ENCODE measurements at regions not wholly inside any gene's neighbourhood (a gene's known extent, or its start where the extent isn't known, plus 50 kb on each side); places are given as distances from the start of the nearest gene placed in this dataset.
A peak's percentile ranks its signal among the peaks of the same experiment; 100 is the strongest.

DNA sequence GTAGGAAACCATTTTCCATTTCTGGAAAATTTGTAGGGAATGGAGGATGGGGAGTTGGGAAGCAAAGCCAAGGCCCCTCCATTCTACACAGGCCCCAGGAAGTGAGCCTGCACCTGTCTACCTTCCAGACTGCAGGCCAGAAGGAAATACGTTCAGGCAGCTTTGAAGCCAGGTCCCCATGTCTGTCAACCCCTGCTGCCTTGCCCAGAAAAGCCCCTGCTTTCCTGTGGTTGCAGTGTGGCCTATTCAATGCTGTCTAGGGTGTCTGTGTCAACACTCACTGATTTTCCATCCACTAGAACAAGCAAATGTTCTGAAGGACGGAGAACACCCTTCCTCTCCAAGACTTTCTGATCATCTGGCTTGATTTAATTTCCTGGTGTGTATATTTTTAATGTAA is 281.9 kb downstream of the TLE3 start:
- TF ChIP-seq POLR2A (IDR thresholded peaks at IDR 0.05; ENCODE audit: low read length) (no peak), GATA1 (IDR thresholded peaks at IDR 0.05; ENCODE audit: low read depth, low read length) (no peak)
- DNase-seq: no peak

DNA sequence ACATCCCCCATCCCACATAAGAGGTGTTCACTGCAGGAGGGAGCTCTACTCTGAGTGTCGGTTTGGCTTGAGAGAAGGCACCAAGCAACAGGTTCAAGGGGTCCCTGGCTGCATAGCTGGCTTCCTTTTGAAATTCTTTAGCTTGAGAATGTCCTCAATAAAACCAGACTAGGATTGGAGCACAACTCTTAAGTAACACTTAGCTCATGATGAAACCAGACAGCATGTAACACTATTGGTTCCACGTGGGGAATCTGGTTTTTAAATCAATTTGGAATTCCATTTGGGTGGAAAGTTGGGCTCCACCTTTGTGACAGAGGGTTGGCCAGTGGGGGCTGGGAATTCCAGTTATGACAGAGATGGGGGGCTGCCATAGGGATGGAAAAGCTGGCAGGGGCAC is 281.2 kb downstream of the TLE3 start:
- no peak for TF ChIP-seq POLR2A (IDR thresholded peaks at IDR 0.05; ENCODE audit: low read length)
- no peak for DNase-seq

DNA sequence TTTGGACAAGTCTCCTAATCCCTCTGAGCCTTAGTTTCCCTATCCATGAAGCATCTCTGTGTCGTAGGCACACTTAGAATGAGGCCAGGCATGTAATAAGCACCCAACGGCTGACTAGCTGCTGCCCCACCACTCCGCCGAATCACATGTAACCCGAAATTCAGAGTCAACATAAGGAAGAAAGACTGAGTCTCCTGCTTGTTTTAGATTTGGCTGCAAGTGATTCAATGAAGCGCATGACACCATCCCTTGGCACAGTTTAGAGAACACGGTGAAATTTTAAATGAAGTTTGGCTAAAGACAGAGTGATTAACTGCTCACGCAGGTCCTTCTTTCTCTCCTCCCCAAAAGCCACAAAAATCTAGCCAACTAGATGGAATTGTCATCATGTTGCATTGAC is 279.2 kb downstream of the TLE3 start:
- no peak for DNase-seq

DNA sequence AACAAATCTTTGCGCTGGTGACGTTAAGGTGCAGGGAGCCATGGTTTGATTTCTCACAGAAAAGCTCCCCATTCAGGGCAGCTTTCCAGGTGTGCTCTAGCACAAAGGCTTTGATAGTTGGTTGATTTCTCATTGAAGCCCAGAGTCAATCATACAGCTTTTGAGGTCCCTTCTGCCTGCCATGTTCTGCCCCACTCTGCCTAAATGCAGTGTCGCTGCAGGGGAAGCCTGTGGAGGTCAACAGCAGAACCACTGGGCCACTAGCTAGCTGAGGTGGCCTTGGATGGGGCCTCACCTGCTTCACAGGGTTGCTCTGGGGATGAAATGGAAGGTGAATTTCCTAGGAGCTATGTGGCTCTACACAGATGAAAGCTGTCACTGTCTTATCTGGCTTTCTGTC is 278.3 kb downstream of the TLE3 start:
- DNase-seq: no peak

More for the DNA sequence above, 279.2 kb downstream of the TLE3 start:
- TF ChIP-seq GATA1 (IDR thresholded peaks at IDR 0.05; ENCODE audit: low read depth, low read length) (no peak), POLR2A (IDR thresholded peaks at IDR 0.05; ENCODE audit: low read length) (no peak)

DNA sequence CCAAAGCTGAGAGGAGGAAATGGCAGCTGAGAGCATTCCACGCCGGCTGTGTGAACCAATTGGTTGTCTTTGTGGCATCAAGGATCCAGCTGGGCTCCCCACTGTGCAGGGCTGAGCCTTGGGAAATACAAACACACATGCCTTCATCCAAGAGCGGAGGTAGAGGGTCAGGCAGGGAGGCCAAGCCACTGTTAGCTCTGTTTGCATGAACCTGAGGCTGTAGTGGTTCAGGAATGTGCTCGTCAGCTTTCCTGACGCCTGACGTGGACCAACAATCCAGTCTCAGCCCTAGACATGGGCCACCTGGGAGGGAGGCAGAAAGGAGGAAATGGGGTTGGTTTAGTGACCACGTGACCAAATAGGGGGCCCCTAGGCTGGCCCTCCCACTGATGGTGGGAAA is 276.9 kb downstream of the TLE3 start:
- TF ChIP-seq GATA1 (IDR thresholded peaks at IDR 0.05; ENCODE audit: low read depth, low read length) (no peak), POLR2A (IDR thresholded peaks at IDR 0.05; ENCODE audit: low read length) (no peak)
- DNase-seq: no peak

More for the DNA sequence above, 278.3 kb downstream of the TLE3 start:
- TF ChIP-seq GATA1 (IDR thresholded peaks at IDR 0.05; ENCODE audit: low read depth, low read length): no peak
- TF ChIP-seq POLR2A (IDR thresholded peaks at IDR 0.05; ENCODE audit: low read length): no peak

DNA sequence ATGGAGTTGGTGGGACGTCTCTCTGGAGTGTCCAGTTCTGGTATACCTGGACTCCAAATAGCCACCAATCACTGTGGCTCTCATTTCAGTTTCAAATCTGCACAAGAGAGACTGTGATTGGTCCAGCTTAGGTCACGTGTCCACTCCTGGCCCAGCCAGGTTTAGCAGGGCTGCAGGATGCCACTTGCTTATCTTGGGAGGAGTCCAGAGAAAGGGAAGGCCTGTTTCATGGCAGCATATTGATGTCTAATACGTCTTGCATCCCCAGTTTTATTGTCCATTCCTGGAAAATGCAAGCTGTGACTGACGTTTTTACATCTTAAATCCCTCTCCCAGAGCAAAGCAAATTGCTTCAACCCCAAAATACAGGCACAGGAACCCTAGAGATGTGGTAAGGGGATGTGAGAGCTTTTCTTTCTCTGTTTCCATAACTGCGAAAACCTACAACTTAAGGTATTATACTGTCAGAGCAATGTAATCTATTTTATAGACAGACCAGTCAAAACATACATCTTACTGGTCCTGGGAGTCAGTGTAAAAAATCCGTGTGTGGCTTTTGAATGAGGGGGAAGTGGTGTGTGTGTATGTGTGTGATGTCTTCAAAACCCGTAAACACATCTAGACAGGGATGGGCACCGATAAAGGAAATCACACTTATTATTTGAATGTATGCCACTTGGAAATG is 274.4 kb downstream of the TLE3 start:
- peak in 1 of 2 experiments; percentile 22 for DNase-seq
- no peak for TF ChIP-seq POLR2A (IDR thresholded peaks at IDR 0.05; ENCODE audit: low read length)
- no peak for TF ChIP-seq GATA1 (IDR thresholded peaks at IDR 0.05; ENCODE audit: low read depth, low read length)

DNA sequence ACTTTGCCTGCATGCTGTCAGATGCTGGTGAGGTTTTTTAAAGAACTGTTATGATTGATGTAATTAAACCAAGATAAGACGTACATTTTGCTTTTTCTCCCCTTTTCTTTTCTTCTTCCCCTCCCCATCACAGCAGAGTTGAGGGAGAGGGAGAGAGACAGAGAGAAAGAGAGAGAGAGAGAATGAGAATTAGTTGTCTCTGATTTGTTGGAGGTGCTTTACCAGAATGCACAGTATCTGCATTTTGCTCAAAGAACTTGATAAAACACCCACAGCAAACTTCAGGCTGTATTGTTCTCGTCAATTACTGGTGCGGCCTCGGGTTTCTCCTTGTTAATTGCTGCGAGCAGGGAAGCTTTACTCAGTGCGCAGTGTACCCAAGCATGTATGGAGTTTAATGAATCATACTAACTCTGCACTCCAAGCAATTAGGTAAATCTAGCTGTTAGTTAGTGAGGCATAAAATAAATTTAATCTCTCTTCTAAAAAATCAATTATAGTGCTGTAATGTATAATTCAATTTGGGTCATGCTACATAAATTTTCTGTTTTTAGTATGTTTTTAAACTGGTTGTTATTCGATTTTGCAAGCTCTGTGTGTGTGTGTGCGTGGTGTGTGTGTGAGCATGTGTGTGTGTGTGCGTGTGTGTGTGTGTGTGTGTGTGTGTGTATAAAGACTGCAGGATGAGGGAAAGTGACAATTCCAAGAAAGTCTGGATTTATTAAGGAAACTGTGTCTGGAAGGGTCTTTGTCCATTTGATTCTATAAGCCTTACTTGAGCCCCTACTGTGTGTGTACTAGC is 273.4 kb downstream of the TLE3 start:
- no peak for DNase-seq
- no peak for TF ChIP-seq GATA1 (IDR thresholded peaks at IDR 0.05; ENCODE audit: low read depth, low read length)
- no peak for TF ChIP-seq POLR2A (IDR thresholded peaks at IDR 0.05; ENCODE audit: low read length)

DNA sequence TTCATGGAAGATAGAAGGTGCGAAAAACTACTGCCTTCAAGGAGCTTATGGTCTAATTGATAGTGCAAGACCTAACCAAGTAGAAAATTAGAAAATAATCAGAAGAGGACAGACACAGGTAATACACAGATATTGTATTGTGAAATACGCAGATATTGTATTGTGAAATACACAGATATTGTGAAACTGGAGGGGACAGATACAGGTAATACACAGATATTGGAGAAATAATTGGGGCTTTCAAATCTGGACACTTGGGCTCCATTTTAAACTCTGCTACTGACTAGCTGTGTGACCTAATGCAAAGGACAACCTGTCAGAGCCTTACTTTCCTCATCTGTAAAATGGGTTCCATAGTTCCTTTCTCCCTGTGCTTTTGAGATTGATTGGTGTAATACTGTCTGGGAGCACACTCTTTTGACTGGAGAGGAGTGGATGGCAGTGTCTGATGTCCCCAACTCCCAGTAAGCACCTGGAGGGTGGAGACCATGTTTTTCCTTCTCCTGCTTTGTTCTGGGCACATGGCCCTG is 272.8 kb downstream of the TLE3 start:
- DNase-seq: no peak
- TF ChIP-seq POLR2A (IDR thresholded peaks at IDR 0.05; ENCODE audit: low read length) (no peak), GATA1 (IDR thresholded peaks at IDR 0.05; ENCODE audit: low read depth, low read length) (no peak)

DNA sequence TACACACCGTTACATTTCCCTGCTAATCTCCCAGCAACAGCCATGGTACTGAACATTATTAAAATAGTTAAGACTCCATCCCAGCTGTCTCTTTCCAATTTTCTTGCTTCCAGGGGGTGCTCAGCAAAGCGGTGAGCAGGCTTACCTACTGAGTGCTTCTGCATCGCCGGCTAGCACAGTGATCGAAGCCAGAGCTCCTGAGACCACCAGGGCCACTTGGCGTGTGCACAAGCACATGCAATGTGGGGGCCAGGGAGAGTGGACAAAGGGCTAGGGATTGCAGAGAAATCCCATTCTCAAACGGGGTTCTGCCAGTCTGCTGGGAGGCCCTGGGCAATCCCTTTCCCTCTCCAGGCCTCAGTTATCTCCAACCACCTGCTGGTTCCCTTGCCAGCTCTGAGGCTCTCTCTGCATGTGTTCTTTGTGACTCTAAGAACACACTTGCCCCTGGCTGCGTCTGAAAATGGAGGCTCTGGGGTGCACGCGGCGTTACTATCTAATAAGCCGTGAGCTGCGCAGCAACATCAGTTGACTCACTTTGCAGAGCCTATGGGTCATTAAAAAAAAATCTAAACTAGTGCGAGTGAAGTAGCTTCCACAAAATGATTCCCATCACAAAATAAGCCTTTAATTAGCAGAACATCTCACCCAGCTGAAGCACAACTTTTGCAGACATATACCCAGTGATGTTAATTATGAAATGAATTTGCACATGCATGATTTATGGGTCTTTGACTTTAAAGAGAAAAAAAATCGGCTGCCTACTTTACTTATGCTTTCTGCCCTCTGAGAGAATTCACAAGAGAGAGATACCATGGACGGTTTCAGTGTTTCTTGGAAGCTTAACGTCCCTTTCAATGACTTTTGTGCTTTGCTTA is 271.5 kb downstream of the TLE3 start:
- no peak for DNase-seq
- no peak for TF ChIP-seq GATA1 (IDR thresholded peaks at IDR 0.05; ENCODE audit: low read depth, low read length)
- no peak for TF ChIP-seq POLR2A (IDR thresholded peaks at IDR 0.05; ENCODE audit: low read length)

DNA sequence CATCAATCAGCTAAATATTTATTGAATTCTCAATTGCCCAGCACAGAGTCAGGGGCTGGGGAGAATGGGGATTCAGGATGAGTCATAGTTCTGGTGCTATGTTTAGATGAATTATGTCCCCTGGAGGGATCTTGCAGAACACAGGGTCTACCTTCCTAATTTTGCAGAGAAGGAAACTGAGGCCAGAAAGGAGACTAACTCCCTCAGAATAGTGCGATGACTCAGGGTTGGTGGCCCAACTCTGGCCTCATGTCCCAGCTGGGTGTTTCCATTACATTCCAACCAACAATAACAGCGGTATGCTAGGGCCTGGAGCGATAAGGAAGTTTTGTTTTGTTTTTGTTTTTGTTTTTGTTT is 270.9 kb downstream of the TLE3 start:
- no peak for DNase-seq

DNA sequence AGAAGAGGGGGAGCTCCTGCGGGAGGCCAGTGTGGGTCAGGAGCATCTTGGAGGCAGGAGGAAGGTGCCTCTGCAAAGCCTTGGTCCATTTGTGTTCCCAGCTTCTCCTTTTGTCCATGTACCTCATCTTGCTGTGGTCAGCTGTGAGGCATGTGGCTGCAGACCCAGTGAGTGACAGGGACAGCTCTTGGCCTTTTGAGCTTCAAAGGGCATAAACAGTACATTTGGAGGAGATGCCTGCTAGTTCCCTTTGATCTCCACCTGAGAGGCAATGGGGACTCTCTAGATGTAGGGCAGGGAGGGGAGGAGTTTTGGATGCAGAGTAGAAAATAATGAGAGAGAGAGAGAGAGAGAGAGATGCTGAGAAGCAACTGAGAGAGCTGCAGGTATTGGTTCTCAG is 270.0 kb downstream of the TLE3 start:
- TF ChIP-seq GATA1 (IDR thresholded peaks at IDR 0.05; ENCODE audit: low read depth, low read length) (no peak), POLR2A (IDR thresholded peaks at IDR 0.05; ENCODE audit: low read length) (no peak)
- DNase-seq: no peak

More for the DNA sequence above, 270.9 kb downstream of the TLE3 start:
- TF ChIP-seq GATA1 (IDR thresholded peaks at IDR 0.05; ENCODE audit: low read depth, low read length) (no peak), POLR2A (IDR thresholded peaks at IDR 0.05; ENCODE audit: low read length) (no peak)

DNA sequence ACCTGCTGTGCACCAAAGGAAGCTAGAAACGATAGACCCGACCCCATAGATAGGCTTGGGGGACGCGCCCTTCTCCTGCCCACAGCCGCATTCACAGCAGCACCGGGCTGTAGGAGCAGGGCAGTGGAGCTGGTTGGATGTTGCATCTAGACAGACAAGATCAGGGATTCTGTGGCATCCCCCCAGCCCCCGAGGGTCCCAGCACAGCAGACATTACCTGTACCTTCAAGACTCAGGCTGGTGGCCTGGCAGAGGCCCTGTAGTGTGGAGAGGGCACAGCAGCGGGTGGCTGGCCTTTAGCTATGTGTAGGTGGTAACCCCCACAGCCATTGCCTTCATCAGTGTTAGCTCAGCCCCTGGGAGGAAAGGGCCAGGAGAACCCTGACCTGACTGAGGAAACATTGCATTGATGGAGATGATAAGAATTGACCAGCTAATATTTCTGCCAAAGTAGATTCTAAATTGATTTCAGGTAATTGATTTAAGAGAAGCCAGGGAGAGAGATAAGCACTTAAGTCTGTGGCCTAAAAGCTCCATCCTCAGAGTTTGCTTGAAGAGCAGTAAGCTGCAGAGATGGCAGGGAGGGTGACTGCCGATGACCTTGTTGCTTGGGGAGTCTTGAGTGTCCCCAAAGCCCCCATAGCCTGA is 269.4 kb downstream of the TLE3 start:
- no peak for DNase-seq
- TF ChIP-seq GATA1 (IDR thresholded peaks at IDR 0.05; ENCODE audit: low read depth, low read length) (no peak), POLR2A (IDR thresholded peaks at IDR 0.05; ENCODE audit: low read length) (no peak)

DNA sequence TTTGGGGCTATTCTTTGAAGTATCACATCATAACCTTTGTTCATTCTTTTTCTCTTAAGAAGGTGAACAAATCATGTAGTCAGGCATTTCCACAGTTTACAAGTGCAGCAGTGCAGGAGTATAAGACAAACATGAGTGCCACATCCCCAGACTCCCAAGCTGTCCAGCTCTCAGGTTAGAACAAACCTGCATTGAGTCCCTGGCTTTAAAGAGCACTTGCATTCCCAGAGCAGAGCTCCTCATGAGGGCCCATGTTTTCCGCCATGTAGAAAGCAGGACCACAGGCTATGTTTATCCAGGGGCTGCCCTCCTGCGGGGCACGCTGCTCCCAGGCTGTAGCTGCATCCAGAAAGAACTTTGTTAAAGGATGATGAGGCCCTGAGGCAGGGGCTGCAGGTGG is 267.7 kb downstream of the TLE3 start:
- no peak for DNase-seq
- no peak for TF ChIP-seq POLR2A (IDR thresholded peaks at IDR 0.05; ENCODE audit: low read length)
- TF ChIP-seq GATA1 (IDR thresholded peaks at IDR 0.05; ENCODE audit: low read depth, low read length): no peak
